Thyroid gland (tissue), 4 donors: ENCODE measurements at regions not wholly inside any gene's neighbourhood (a gene's known extent, or its start where the extent isn't known, plus 50 kb on each side); places are given as distances from the start of the nearest gene placed in this dataset.

Experiments
- DNase-seq, 2 donors: peaks; one replicate each; pipeline ENCODE4 v3.0.0-alpha.2; 2019
- H3K27ac ChIP-seq, 3 donors: fragments of 200-600 bp; sonication (generic); 1 replicate in 2 of 3; 2 replicates in 1 of 3; pipeline ENCODE4 v1.5.1; 2016 to 2019; ENCODE audit warnings: mild to moderate bottlenecking in 1 of 3, moderate library complexity in 1 of 3
- H3K27me3 ChIP-seq: fragments of 200-600 bp; sonication (generic); one replicate; pipeline ENCODE4 v1.5.1; 2019
- H3K36me3 ChIP-seq, 2 donors: fragments of 200-600 bp; sonication (generic); one replicate each; pipeline ENCODE4 v1.5.1; 2016 to 2019
- H3K4me1 ChIP-seq, 2 donors: fragments of 200-600 bp; sonication (generic); one replicate each; pipeline ENCODE4 v1.5.1; 2017 to 2019
- H3K4me3 ChIP-seq, 3 donors: fragments of 200-600 bp; sonication (generic); replicated peaks in 1 of 3; 1 replicate in 2 of 3; 2 replicates in 1 of 3; pipeline ENCODE4 v1.5.1; 2016; ENCODE audit warnings: mild to moderate bottlenecking in 1 of 3
- H3K9me3 ChIP-seq: fragments of 200-600 bp; sonication (generic); one replicate; pipeline ENCODE4 v1.5.1; 2017
- POLR2A ChIP-seq, 2 donors: fragments of 450-650 bp; IDR thresholded peaks; one replicate each; pipeline ENCODE4 v1.6.1; 2017; ENCODE audit warnings: antibody characterized with exemption in 2 of 2, mild to moderate bottlenecking in 2 of 2, moderate library complexity in 1 of 2
- WGBS, 2 donors: methylation state at CpG; one replicate each; pipeline ENCODE4 v1.1.5; 2017; 5-methylcytosine and 5-hydroxymethylcytosine counted together
- intact Hi-C: fragments of 100-400 bp; cut with DNase I; formaldehyde crosslinking; loops from one replicate; pipeline ENCODE4 v1.15.1; 2023
- TF ChIP-seq, protein P1 (sequence below), 6 experiments: fragments of 200-600 bp in 3 of 6; fragments of 450-650 bp in 3 of 6; sonication (generic) in 3 of 6; IDR thresholded peaks; one replicate each; pipeline ENCODE4 v1.5.1; 2016 to 2019; ENCODE audit warnings: antibody characterized with exemption in 6 of 6, mild to moderate bottlenecking in 2 of 6, inconsistent platforms in 1 of 6, moderate library complexity in 1 of 6

DNA sequence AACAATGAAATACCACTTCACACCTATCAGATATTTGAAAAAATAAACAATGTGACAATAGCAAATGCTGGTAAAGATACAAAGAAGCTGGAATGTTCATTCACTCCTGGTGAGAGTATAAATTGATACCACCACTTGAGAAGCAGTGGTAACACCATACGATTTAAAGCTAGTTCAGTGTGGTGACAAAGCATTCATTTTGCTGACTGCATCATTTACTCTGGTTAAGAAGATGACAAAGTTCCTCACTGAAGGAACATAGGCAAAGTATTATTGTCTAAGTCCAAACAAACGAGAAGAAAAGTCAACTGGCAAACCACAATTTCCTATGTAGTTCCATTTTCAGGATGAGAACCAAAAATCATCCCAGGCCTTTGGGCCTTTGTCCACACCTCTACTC is 102.5 kb downstream of the GEMIN8 start:
- DNase-seq = no peak
- H3K27ac ChIP-seq = no peak overlapping the region
- H3K4me1 ChIP-seq = no peaks in the 10 kb centered on the region
- intact Hi-C loops = no loop called here
- WGBS, 2 donors = 86 to 88% methylated on average over 2 of the region's 2 CpGs
- no peak overlapping the region for H3K4me3 ChIP-seq
- H3K27me3 ChIP-seq = no peaks in the 10 kb centered on the region
- H3K9me3 ChIP-seq = no peaks in the 10 kb centered on the region
- TF ChIP-seq POLR2A (IDR thresholded peaks at IDR 0.05) = no peak
- TF ChIP-seq, protein P1, sequence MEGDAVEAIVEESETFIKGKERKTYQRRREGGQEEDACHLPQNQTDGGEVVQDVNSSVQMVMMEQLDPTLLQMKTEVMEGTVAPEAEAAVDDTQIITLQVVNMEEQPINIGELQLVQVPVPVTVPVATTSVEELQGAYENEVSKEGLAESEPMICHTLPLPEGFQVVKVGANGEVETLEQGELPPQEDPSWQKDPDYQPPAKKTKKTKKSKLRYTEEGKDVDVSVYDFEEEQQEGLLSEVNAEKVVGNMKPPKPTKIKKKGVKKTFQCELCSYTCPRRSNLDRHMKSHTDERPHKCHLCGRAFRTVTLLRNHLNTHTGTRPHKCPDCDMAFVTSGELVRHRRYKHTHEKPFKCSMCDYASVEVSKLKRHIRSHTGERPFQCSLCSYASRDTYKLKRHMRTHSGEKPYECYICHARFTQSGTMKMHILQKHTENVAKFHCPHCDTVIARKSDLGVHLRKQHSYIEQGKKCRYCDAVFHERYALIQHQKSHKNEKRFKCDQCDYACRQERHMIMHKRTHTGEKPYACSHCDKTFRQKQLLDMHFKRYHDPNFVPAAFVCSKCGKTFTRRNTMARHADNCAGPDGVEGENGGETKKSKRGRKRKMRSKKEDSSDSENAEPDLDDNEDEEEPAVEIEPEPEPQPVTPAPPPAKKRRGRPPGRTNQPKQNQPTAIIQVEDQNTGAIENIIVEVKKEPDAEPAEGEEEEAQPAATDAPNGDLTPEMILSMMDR (IDR thresholded peaks at IDR 0.05) = no peak
- no peaks in the 10 kb centered on the region for H3K36me3 ChIP-seq

DNA sequence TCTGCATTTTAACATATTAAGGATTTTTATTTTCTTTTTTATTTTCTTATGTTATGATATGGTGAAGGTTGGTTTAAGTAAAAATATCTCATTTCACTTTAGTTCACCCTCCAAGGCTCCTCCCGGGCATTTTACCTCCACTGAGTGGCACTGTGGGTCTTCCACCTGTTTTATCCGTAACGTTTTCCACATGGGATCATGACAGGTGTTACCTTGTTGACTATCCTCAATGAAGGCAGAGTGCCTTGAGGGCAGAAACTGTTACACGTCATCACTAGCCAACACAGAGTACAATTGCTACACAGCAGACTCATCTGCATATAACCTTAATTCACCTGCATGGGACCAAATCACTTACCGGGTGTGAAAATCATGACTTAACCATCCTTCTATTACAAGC is 105.8 kb downstream of the GEMIN8 start:
- no peaks in the 10 kb centered on the region for H3K9me3 ChIP-seq
- H3K4me1 ChIP-seq = no peaks in the 10 kb centered on the region
- H3K27ac ChIP-seq = no peak overlapping the region
- no peak for DNase-seq
- no peaks in the 10 kb centered on the region for H3K36me3 ChIP-seq
- intact Hi-C loops = no loop called here
- TF ChIP-seq, protein P1 (IDR thresholded peaks at IDR 0.05) = peak in 1 of 6 experiments; percentile 17
- TF ChIP-seq POLR2A (IDR thresholded peaks at IDR 0.05) = no peak
- 83 to 84% methylated on average over 5 of the region's 5 CpGs for WGBS, 2 donors
- H3K4me3 ChIP-seq = no peak overlapping the region
- H3K27me3 ChIP-seq = no peaks in the 10 kb centered on the region

DNA sequence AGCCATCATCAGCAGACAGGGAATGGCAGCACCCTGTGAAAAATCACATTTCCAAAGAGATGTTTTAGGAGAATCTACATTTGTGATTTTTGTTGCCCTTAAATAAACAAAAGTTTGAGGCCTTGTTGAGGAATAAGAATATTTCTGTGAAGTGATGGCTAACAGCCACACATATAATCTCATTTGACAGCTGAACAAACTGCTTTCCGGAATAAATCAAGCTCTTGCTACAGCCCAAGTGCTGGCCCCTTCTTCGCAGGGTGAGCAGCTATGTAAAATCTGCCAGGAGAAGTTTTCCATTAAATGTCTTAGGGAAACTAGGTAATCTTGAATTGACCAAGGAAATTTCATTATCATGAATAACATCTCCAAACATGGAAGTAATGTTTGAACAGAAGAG is 106.4 kb upstream of the GPM6B start:
- H3K27ac ChIP-seq = no peak overlapping the region
- no peaks in the 10 kb centered on the region for H3K36me3 ChIP-seq
- WGBS, 2 donors = 85 to 90% methylated on average over 2 of the region's 2 CpGs
- no peaks in the 10 kb centered on the region for H3K4me1 ChIP-seq
- H3K4me3 ChIP-seq = no peak overlapping the region
- no peak for DNase-seq
- H3K27me3 ChIP-seq = no peaks in the 10 kb centered on the region
- intact Hi-C loops = no loop called here
- TF ChIP-seq, protein P1 (IDR thresholded peaks at IDR 0.05) = no peak
- no peak for TF ChIP-seq POLR2A (IDR thresholded peaks at IDR 0.05)
- no peaks in the 10 kb centered on the region for H3K9me3 ChIP-seq

DNA sequence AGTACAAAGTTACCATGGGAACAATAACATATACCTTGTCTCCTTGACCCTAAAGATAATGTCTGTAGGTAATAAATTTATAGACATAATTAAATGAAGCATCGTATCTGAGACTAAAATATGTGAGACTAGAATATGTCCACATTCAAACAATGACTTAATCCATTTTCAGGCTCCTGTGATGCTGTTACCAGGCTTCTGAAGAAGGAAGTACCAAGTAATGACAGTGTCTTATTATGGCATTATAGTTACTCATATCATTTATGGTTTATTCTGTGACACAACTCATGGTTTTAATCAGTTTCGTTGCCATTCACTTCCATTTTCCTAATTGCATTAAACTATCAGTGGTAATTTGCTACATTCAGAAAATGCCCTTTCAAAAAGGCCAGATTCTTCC is 100.6 kb upstream of the GPM6B start:
- Histone ChIP-seq H3K9me3 (no peaks in the 10 kb centered on the region), H3K4me3 (no peak overlapping the region), H3K4me1 (no peaks in the 10 kb centered on the region), H3K27ac (no peak overlapping the region), H3K27me3 (no peaks in the 10 kb centered on the region), H3K36me3 (no peaks in the 10 kb centered on the region)
- DNase-seq = no peak
- TF ChIP-seq, protein P1 (IDR thresholded peaks at IDR 0.05) = no peak
- TF ChIP-seq POLR2A (IDR thresholded peaks at IDR 0.05) = no peak
- intact Hi-C loops = no loop called here
- 87 to 91% methylated on average over 2 of the region's 2 CpGs for WGBS, 2 donors

DNA sequence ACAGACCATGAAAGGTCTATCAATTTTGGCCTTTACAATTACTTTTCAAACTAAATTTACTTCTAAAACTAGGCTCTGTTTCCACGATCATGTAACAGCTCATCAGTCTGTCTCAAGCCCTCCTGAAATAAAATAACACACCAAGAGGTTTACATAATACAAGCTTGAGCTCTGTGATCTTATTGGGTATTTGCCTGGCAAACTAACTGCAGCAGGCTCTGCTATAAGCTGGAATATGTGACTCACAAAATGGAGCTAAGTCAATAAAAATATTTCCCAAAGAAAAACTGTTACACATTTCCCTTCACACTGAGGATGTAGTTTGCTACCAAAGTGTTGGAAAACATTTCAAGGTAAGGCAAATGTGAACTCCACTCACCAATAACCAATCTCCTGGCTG is 94.7 kb upstream of the GPM6B start:
- H3K9me3 ChIP-seq = no peaks in the 10 kb centered on the region
- no peak overlapping the region for H3K27ac ChIP-seq
- intact Hi-C loops = no loop called here
- H3K27me3 ChIP-seq = no peaks in the 10 kb centered on the region
- WGBS, 2 donors = 10 to 33% methylated on average over 1 of the region's 1 CpG
- no peak overlapping the region for H3K4me3 ChIP-seq
- no peak for TF ChIP-seq POLR2A (IDR thresholded peaks at IDR 0.05)
- TF ChIP-seq, protein P1 (IDR thresholded peaks at IDR 0.05) = no peak
- no peaks in the 10 kb centered on the region for H3K36me3 ChIP-seq
- no peak for DNase-seq
- no peaks in the 10 kb centered on the region for H3K4me1 ChIP-seq
